ENCODE measurements at regions not wholly inside any gene's neighbourhood (a gene's known extent, or its start where the extent isn't known, plus 50 kb on each side); places are given as distances from the start of the nearest gene placed in this dataset.

DNA sequence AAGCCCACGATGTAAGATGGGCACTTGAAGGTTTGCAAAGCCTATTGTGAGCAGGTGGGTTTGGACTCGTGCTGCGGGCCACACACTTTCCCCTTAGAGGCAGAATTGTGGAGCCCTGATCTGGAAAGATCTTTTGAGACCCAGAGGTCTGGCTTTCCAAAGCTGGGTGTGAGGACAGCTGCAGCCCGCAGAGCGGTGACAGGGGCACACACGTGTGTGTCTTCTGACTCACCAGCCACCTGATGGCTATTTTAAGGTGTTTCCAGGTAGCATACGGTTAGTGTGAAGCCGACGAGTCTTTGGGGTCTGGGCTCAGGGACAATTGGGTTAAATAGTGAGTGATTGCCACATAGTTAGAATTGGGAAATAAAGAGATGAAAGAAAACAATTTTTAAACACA lies 108.9 kb upstream of the GSE1 start:
- Histone ChIP-seq H3K36me3 (replicated peaks; ENCODE audit: insufficient read depth, low read depth) (no peaks in the 10 kb centered on the region), H4K20me1 (ENCODE audit: insufficient read depth, poor library complexity, severe bottlenecking) (no peaks in the 10 kb centered on the region), H3K9me2 (replicated peaks; ENCODE audit: insufficient read depth) (no peaks in the 10 kb centered on the region), H3K4me2 (no peak overlapping the region), H3K4me3 (no peak overlapping the region), H3K79me2 (no peaks in the 10 kb centered on the region), H3K4me1 (ENCODE audit: insufficient read depth) (no peaks in the 10 kb centered on the region), H2AFZ (no peak overlapping the region), H3K27me3 (no peaks in the 10 kb centered on the region), H3K27ac (no peak overlapping the region), H3K9me3 (ENCODE audit: low read depth) (no peaks in the 10 kb centered on the region)
- WGBS (ENCODE audit: low lambda C conversion rate, missing lambda C conversion rate): 83% methylated on average over 9 of the region's 9 CpGs
- TF ChIP-seq EZH2 (IDR thresholded peaks at IDR 0.05; ENCODE audit: borderline replicate concordance): no peak
- TF ChIP-seq, protein P1, sequence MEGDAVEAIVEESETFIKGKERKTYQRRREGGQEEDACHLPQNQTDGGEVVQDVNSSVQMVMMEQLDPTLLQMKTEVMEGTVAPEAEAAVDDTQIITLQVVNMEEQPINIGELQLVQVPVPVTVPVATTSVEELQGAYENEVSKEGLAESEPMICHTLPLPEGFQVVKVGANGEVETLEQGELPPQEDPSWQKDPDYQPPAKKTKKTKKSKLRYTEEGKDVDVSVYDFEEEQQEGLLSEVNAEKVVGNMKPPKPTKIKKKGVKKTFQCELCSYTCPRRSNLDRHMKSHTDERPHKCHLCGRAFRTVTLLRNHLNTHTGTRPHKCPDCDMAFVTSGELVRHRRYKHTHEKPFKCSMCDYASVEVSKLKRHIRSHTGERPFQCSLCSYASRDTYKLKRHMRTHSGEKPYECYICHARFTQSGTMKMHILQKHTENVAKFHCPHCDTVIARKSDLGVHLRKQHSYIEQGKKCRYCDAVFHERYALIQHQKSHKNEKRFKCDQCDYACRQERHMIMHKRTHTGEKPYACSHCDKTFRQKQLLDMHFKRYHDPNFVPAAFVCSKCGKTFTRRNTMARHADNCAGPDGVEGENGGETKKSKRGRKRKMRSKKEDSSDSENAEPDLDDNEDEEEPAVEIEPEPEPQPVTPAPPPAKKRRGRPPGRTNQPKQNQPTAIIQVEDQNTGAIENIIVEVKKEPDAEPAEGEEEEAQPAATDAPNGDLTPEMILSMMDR (IDR thresholded peaks at IDR 0.05; ENCODE audit: poor library complexity): no peak
- no peak for TF ChIP-seq EZH2phosphoT487 (IDR thresholded peaks at IDR 0.05; ENCODE audit: low read depth, severe bottlenecking, unreplicated experiment)
- DNase-seq (ENCODE audit: low spot score): no peak

DNA sequence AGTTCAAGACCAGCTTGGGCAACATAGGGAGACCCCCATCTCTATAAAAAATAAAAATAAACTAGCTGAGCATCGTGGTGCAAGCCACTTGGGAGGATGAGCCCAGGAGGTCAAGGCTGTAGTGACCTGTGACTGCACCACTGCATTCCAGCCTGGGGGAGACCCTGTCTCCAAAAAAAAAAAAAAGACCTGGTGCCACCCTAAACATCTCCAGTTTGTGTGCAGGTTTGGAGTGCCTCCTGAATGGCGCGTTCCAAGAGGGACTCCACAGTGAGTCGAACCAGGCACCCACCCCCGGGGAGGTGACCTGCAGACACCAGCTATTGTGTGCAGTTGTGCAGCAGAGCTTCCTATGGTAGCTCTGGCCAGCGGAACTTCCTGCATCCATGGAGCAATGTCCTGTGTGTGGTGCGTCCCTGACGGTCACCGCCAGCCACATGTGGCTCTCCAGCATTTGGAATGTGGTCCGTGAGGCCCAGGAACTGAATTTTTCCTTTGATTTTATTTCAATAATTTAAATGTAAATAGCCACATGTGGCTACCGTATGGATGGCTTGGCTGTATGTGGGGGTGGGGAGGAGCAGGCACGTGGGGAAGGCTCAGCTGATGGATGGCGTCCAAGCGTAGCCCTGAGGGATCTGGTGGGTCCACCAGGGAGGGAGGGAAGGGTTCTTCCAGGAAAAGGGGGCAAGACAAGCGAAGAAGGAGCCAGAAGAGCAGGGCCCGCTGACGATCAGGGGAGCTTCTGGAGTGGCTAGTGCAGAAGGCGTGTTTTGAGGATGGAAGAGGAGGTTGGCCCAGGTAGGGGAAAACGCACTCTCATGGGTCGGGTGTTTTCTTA lies 107.1 kb upstream of the GSE1 start:
- TF ChIP-seq, protein P1 (IDR thresholded peaks at IDR 0.05; ENCODE audit: poor library complexity): no peak
- TF ChIP-seq EZH2 (IDR thresholded peaks at IDR 0.05; ENCODE audit: borderline replicate concordance): no peak
- no peak for TF ChIP-seq EZH2phosphoT487 (IDR thresholded peaks at IDR 0.05; ENCODE audit: low read depth, severe bottlenecking, unreplicated experiment)
- Histone ChIP-seq H3K27ac (no peak overlapping the region), H3K9me2 (replicated peaks; ENCODE audit: insufficient read depth) (no peaks in the 10 kb centered on the region), H3K79me2 (no peaks in the 10 kb centered on the region), H3K27me3 (no peaks in the 10 kb centered on the region), H3K4me3 (no peak overlapping the region), H4K20me1 (ENCODE audit: insufficient read depth, poor library complexity, severe bottlenecking) (no peaks in the 10 kb centered on the region), H3K36me3 (replicated peaks; ENCODE audit: insufficient read depth, low read depth) (no peaks in the 10 kb centered on the region), H3K4me2 (no peak overlapping the region), H2AFZ (no peak overlapping the region), H3K4me1 (ENCODE audit: insufficient read depth) (no peaks in the 10 kb centered on the region), H3K9me3 (ENCODE audit: low read depth) (no peaks in the 10 kb centered on the region)
- WGBS (ENCODE audit: low lambda C conversion rate, missing lambda C conversion rate): 83% methylated on average over 19 of the region's 20 CpGs
- DNase-seq (ENCODE audit: low spot score): no peak

DNA sequence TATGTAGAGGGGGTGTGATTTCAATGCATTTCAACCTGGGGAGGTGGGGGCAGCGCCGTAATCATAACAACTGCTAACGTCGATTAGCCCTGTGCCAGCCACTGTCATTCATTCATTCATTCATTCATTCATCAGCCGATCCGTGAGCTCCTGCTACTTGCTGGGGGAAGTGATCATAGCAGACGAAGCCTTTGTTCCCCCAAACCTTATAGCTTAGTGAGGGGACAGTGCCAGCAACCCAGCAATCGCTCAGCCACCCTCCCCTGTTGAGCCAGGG lies 106.5 kb upstream of the GSE1 start:
- no peak overlapping the region for H2AFZ ChIP-seq
- no peaks in the 10 kb centered on the region for H3K4me1 ChIP-seq (ENCODE audit: insufficient read depth)
- no peaks in the 10 kb centered on the region for H3K27me3 ChIP-seq
- 96% methylated on average over 8 of the region's 8 CpGs for WGBS (ENCODE audit: low lambda C conversion rate, missing lambda C conversion rate)
- no peak overlapping the region for H3K4me3 ChIP-seq
- H3K36me3 ChIP-seq (replicated peaks; ENCODE audit: insufficient read depth, low read depth): no peaks in the 10 kb centered on the region
- no peaks in the 10 kb centered on the region for H4K20me1 ChIP-seq (ENCODE audit: insufficient read depth, poor library complexity, severe bottlenecking)
- no peaks in the 10 kb centered on the region for H3K9me3 ChIP-seq (ENCODE audit: low read depth)
- H3K27ac ChIP-seq: no peak overlapping the region
- DNase-seq (ENCODE audit: low spot score): no peak
- no peaks in the 10 kb centered on the region for H3K79me2 ChIP-seq
- TF ChIP-seq, protein P1 (IDR thresholded peaks at IDR 0.05; ENCODE audit: poor library complexity): no peak
- no peak for TF ChIP-seq EZH2 (IDR thresholded peaks at IDR 0.05; ENCODE audit: borderline replicate concordance)
- no peak for TF ChIP-seq EZH2phosphoT487 (IDR thresholded peaks at IDR 0.05; ENCODE audit: low read depth, severe bottlenecking, unreplicated experiment)
- no peak overlapping the region for H3K4me2 ChIP-seq
- no peaks in the 10 kb centered on the region for H3K9me2 ChIP-seq (replicated peaks; ENCODE audit: insufficient read depth)

All from hepatocyte (in vitro differentiated cells).